ENCODE measurements at regions not wholly inside any gene's neighbourhood (a gene's known extent, or its start where the extent isn't known, plus 50 kb on each side); places are given as distances from the start of the nearest gene placed in this dataset.

GRCh38 chr2:2638547-2639220, 307.6 kb upstream of the MYT1L start:
- TF ChIP-seq CTCF (conservative IDR thresholded peaks at IDR 0.05 in 1 of 2, IDR thresholded peaks at IDR 0.05 in 1 of 2; ENCODE audit: extremely low read depth in 1 of 2, insufficient read depth in 1 of 2, low read depth in 1 of 2, low read length in 2 of 2) (no peak), EZH2 (IDR thresholded peaks at IDR 0.05; ENCODE audit: borderline replicate concordance, low read length) (no peak)

Measured in mammary epithelial cell (primary cell).